Neural cell (in vitro differentiated cells): ENCODE measurements at regions not wholly inside any gene's neighbourhood (a gene's known extent, or its start where the extent isn't known, plus 50 kb on each side); places are given as distances from the start of the nearest gene placed in this dataset.

ENCODE experiments used
- CTCF ChIP-seq: fragments of 450-650 bp; IDR thresholded peaks from 2 replicates; pipeline ENCODE4 v1.5.1; 2014; ENCODE audit warnings: antibody characterized with exemption, mild to moderate bottlenecking, moderate library complexity; ENCODE audit not compliant: poor library complexity, severe bottlenecking
- EP300 ChIP-seq: fragments of 450-650 bp; conservative IDR thresholded peaks from 2 replicates; pipeline ENCODE4 v1.6.1; 2014; ENCODE audit warnings: antibody characterized with exemption, mild to moderate bottlenecking, moderate library complexity; ENCODE audit not compliant: poor library complexity, severe bottlenecking
- EZH2 ChIP-seq: fragments of 200-600, 300-800 bp; shearing (Covaris generic), sonication (generic); IDR thresholded peaks from 2 replicates; pipeline ENCODE4 v1.6.1; 2014; ENCODE audit warnings: antibody characterized with exemption, low read length, borderline replicate concordance, mild to moderate bottlenecking; ENCODE audit not compliant: insufficient read depth, poor library complexity, severe bottlenecking
- RAD21 ChIP-seq: fragments of 450-650 bp; conservative IDR thresholded peaks from 2 replicates; pipeline ENCODE4 v1.6.1; 2014; ENCODE audit warnings: antibody characterized with exemption, mild to moderate bottlenecking, moderate library complexity
- TF ChIP-seq, protein P1 (sequence below): IDR thresholded peaks from 2 replicates; pipeline ENCODE4 v1.6.1; 2012; ENCODE audit warnings: borderline replicate concordance

DNA sequence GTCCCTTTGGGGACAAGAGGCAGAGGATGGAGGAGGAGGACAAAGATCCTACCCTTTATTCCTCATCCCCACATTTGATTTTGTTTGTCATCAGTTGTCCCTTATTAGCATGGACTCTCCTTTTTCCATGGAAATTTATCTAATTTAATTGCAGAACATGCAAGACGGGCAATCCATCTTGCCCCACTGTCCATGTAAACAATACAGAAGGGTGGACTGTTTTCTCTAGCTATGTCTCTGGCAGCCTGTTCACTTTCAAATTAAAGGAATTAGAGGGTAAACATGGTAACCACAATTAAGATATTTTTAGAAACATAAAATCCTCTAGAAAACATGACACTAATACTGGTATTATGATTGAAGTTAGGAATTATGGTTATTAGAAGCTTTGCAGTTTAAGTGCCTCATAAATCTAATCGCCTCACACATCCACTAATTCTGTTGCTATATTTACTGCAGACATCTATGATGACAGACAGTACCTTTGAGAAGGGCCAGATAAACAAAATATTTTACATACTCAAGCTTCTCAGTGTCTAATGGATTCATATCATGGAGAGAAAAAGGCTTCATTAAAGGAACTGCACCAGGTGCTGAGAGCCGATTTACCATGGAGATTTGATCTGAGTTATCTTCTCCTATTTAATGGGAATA is 215.5 kb downstream of the LNPK start:
- TF ChIP-seq CTCF = no peak
- TF ChIP-seq EP300 = no peak
- TF ChIP-seq EZH2 = no peak
- TF ChIP-seq, protein P1, sequence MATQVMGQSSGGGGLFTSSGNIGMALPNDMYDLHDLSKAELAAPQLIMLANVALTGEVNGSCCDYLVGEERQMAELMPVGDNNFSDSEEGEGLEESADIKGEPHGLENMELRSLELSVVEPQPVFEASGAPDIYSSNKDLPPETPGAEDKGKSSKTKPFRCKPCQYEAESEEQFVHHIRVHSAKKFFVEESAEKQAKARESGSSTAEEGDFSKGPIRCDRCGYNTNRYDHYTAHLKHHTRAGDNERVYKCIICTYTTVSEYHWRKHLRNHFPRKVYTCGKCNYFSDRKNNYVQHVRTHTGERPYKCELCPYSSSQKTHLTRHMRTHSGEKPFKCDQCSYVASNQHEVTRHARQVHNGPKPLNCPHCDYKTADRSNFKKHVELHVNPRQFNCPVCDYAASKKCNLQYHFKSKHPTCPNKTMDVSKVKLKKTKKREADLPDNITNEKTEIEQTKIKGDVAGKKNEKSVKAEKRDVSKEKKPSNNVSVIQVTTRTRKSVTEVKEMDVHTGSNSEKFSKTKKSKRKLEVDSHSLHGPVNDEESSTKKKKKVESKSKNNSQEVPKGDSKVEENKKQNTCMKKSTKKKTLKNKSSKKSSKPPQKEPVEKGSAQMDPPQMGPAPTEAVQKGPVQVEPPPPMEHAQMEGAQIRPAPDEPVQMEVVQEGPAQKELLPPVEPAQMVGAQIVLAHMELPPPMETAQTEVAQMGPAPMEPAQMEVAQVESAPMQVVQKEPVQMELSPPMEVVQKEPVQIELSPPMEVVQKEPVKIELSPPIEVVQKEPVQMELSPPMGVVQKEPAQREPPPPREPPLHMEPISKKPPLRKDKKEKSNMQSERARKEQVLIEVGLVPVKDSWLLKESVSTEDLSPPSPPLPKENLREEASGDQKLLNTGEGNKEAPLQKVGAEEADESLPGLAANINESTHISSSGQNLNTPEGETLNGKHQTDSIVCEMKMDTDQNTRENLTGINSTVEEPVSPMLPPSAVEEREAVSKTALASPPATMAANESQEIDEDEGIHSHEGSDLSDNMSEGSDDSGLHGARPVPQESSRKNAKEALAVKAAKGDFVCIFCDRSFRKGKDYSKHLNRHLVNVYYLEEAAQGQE = no peak
- TF ChIP-seq RAD21 = no peak
